LNCaP clone FGC (cell line): ENCODE measurements at regions not wholly inside any gene's neighbourhood (a gene's known extent, or its start where the extent isn't known, plus 50 kb on each side); places are given as distances from the start of the nearest gene placed in this dataset.
A peak's percentile ranks its signal among the peaks of the same experiment; 100 is the strongest.

Experiments used
- DNase-seq: peaks from one replicate; pipeline ENCODE4 v3.0.0-alpha.2; 2011; ENCODE audit warnings: low read depth
- H3K4me3 ChIP-seq: 2 replicates; pipeline ENCODE4 v1.5.1; 2011; ENCODE audit warnings: mild to moderate bottlenecking, low read depth, low read length, control low read depth
- CTCF ChIP-seq: IDR thresholded peaks from 2 replicates; pipeline ENCODE4 v1.5.1; 2012; ENCODE audit warnings: mild to moderate bottlenecking; ENCODE audit not compliant: control insufficient read depth, insufficient read depth; ENCODE audit errors: extremely low read depth

GRCh38 chr3:189458528-189458927 lies 172.7 kb upstream of the TP63 start:
- H3K4me3 ChIP-seq = no peak overlapping the region
- TF ChIP-seq CTCF = no peak
- peak; percentile 43 for DNase-seq

- H3K4me3 ChIP-seq = no peak overlapping the region
- TF ChIP-seq CTCF = no peak
- no peak for DNase-seq
Observed at GRCh38 chr3:189459231-189459630, 172.0 kb upstream of the TP63 start.

GRCh38 chr3:189460511-189460910 lies 170.7 kb upstream of the TP63 start:
- DNase-seq = no peak
- TF ChIP-seq CTCF = no peak
- H3K4me3 ChIP-seq = no peak overlapping the region

GRCh38 chr3:189464799-189465198 lies 166.4 kb upstream of the TP63 start:
- TF ChIP-seq CTCF = no peak
- no peak for DNase-seq
- H3K4me3 ChIP-seq = no peak overlapping the region

- DNase-seq = no peak
- H3K4me3 ChIP-seq = no peak overlapping the region
- no peak for TF ChIP-seq CTCF
Observed at GRCh38 chr3:189466004-189466403, 165.2 kb upstream of the TP63 start.

- H3K4me3 ChIP-seq = no peak overlapping the region
- no peak for DNase-seq
- no peak for TF ChIP-seq CTCF
Observed at GRCh38 chr3:189467451-189467850, 163.7 kb upstream of the TP63 start.

- no peak for DNase-seq
- TF ChIP-seq CTCF = no peak
- H3K4me3 ChIP-seq = no peak overlapping the region
Observed at GRCh38 chr3:189474944-189475343, 156.2 kb upstream of the TP63 start.
